HEK293 (cell line): ENCODE measurements at regions not wholly inside any gene's neighbourhood (a gene's known extent, or its start where the extent isn't known, plus 50 kb on each side); places are given as distances from the start of the nearest gene placed in this dataset.

ENCODE experiments used
- CTCF ChIA-PET: fragments of 350-600 bp; formaldehyde crosslinking; extraction: SDS; loops from one replicate; lab custom pipeline; 2021; ENCODE audit warnings: antibody characterized with exemption; lab: Yijun Ruan, JAX
- POLR2A ChIA-PET: fragments of 300-600 bp; formaldehyde crosslinking; extraction: SDS; loops from one replicate; lab custom pipeline; 2020; ENCODE audit warnings: antibody characterized with exemption, inconsistent platforms; lab: Yijun Ruan, JAX
- H3K27ac ChIP-seq: fragments of 200-500 bp; sonication (Bioruptor generic); 2 replicates; pipeline ENCODE4 v1.5.1; 2014; ENCODE audit warnings: low read depth, low read length, control low read depth, inconsistent platforms; ENCODE audit errors: extremely low read depth
- H3K36me3 ChIP-seq, 2 experiments: fragments of 200-500 bp in 1 of 2; sonication (Bioruptor generic) in 1 of 2; 1 replicate in 1 of 2; 2 replicates in 1 of 2; pipeline ENCODE4 v1.5.1; 2014 to 2017; ENCODE audit warnings: inconsistent platforms in 2 of 2, low read length in 2 of 2; ENCODE audit not compliant: control insufficient read depth in 2 of 2, insufficient read depth in 1 of 2
- H3K4me1 ChIP-seq: fragments of 200-500 bp; sonication (Bioruptor generic); 2 replicates; pipeline ENCODE4 v1.5.1; 2014; ENCODE audit warnings: mild to moderate bottlenecking, low read length, inconsistent platforms; ENCODE audit not compliant: control insufficient read depth, insufficient read depth
- H3K4me3 ChIP-seq: 2 replicates; pipeline ENCODE4 v1.5.1; 2011; ENCODE audit warnings: low read depth, mild to moderate bottlenecking, control low read depth, low read length, moderate library complexity
- H3K9me3 ChIP-seq: fragments of 200-500 bp; sonication (Bioruptor generic); 2 replicates; pipeline ENCODE4 v1.5.1; 2014; ENCODE audit warnings: low read depth, low read length, inconsistent platforms; ENCODE audit not compliant: control insufficient read depth, insufficient read depth
- KLF8 ChIP-seq: fragments of 450-650 bp; formaldehyde crosslinking; IDR thresholded peaks from 2 replicates; pipeline ENCODE4 v1.5.1; 2016; ENCODE audit warnings: missing biosample characterization, missing genetic modification characterization
- MZF1 ChIP-seq: fragments of 450-650 bp; formaldehyde crosslinking; IDR thresholded peaks from 2 replicates; pipeline ENCODE4 v1.5.1; 2017; ENCODE audit warnings: missing biosample characterization, missing genetic modification characterization, borderline replicate concordance
- TRIM28 ChIP-seq: IDR thresholded peaks from 2 replicates; pipeline ENCODE4 v1.6.1; 2011; ENCODE audit warnings: low read length, control low read depth, borderline replicate concordance
- ZBTB48 ChIP-seq: fragments of 450-650 bp; formaldehyde crosslinking; IDR thresholded peaks from 2 replicates; pipeline ENCODE4 v1.5.1; 2016; ENCODE audit warnings: missing biosample characterization, missing genetic modification characterization
- ZNF23 ChIP-seq: fragments of 450-650 bp; formaldehyde crosslinking; IDR thresholded peaks from 2 replicates; pipeline ENCODE4 v1.5.1; 2016; ENCODE audit warnings: missing biosample characterization, missing genetic modification characterization, borderline replicate concordance
- ZNF274 ChIP-seq, 2 experiments: fragments of 200-500 bp in 1 of 2; fragments of 450-650 bp in 1 of 2; sonication (Bioruptor generic) in 1 of 2; formaldehyde crosslinking in 1 of 2; IDR thresholded peaks; 2 replicates each; pipeline versions ENCODE4 v1.5.1 to v1.6.1; 2014 to 2016; ENCODE audit warnings: borderline replicate concordance in 1 of 2, inconsistent platforms in 1 of 2, low read length in 1 of 2, missing biosample characterization in 1 of 2, missing genetic modification characterization in 1 of 2
- ZNF354C ChIP-seq: fragments of 450-650 bp; formaldehyde crosslinking; IDR thresholded peaks from 2 replicates; pipeline ENCODE4 v1.5.1; 2016; ENCODE audit warnings: missing biosample characterization, missing genetic modification characterization, low read depth, borderline replicate concordance
- ZNF561 ChIP-seq: fragments of 450-650 bp; IDR thresholded peaks from 2 replicates; pipeline ENCODE4 v1.5.1; 2018; ENCODE audit warnings: missing biosample characterization, missing genetic modification characterization, borderline replicate concordance
- ZNF623 ChIP-seq: fragments of 450-650 bp; formaldehyde crosslinking; IDR thresholded peaks from 2 replicates; pipeline ENCODE4 v1.5.1; 2016; ENCODE audit warnings: missing biosample characterization, missing genetic modification characterization
- ZNF830 ChIP-seq: fragments of 450-650 bp; IDR thresholded peaks from 2 replicates; pipeline ENCODE4 v1.5.0; 2018; ENCODE audit warnings: missing biosample characterization, missing genetic modification characterization, low read depth, mild to moderate bottlenecking, moderate library complexity
- ZSCAN30 ChIP-seq: fragments of 450-650 bp; IDR thresholded peaks from 2 replicates; pipeline ENCODE4 v1.5.1; 2018; ENCODE audit warnings: missing biosample characterization, mild to moderate bottlenecking, missing genetic modification characterization, moderate library complexity
- TF ChIP-seq, protein P1 (sequence below): fragments of 450-650 bp; formaldehyde crosslinking; IDR thresholded peaks from 2 replicates; pipeline ENCODE4 v1.5.1; 2016; ENCODE audit warnings: missing biosample characterization, missing genetic modification characterization
- TF ChIP-seq, protein P2 (sequence below): fragments of 450-650 bp; formaldehyde crosslinking; IDR thresholded peaks from 2 replicates; pipeline ENCODE4 v1.5.1; 2016; ENCODE audit warnings: missing biosample characterization, missing genetic modification characterization
- TF ChIP-seq, protein P3 (sequence below): fragments of 450-650 bp; formaldehyde crosslinking; IDR thresholded peaks from 2 replicates; pipeline ENCODE4 v1.5.1; 2016; ENCODE audit warnings: missing biosample characterization, missing genetic modification characterization
- TF ChIP-seq, protein P4 (sequence below): fragments of 450-650 bp; formaldehyde crosslinking; IDR thresholded peaks from 2 replicates; pipeline ENCODE4 v1.5.1; 2016; ENCODE audit warnings: missing biosample characterization, missing genetic modification characterization, borderline replicate concordance
- TF ChIP-seq, protein P5 (sequence below): fragments of 450-650 bp; formaldehyde crosslinking; IDR thresholded peaks from 2 replicates; pipeline ENCODE4 v1.5.1; 2016; ENCODE audit warnings: missing biosample characterization, missing genetic modification characterization
- TF ChIP-seq, protein P6 (sequence below): fragments of 450-650 bp; formaldehyde crosslinking; IDR thresholded peaks from 2 replicates; pipeline ENCODE4 v1.5.1; 2016; ENCODE audit warnings: missing biosample characterization, missing genetic modification characterization

DNA sequence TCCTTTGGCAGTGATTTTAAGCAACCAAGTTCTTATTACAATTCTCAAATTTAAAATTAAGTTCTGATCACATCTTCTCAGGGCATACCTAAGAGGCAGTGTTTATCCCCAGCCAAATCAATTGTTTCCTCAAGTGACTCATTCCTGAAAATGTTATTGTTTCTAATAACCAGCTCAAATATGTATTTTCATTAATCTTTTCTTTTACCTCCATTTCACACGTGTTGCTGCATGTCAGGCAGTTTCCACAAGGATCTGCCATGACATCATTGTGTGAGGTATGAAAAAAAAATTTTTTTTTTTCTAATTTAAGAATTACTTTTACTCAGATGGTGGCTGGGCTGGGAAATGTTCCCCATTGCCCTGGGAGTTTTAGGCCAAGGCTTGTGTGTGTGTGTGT, 113.0 kb upstream of the NTRK2 start:
- H3K9me3 ChIP-seq = no peaks in the 10 kb centered on the region
- CTCF ChIA-PET = interaction anchor here (0.7 kb wide), 1 partner anchor 21 kb away, joined by 3 read pairs; no protein-coding TSS in a partner anchor
- POLR2A ChIA-PET = no interaction called here
- H3K4me3 ChIP-seq = no peak overlapping the region
- no peaks in the 10 kb centered on the region for H3K36me3 ChIP-seq
- no peak overlapping the region for H3K27ac ChIP-seq
- no peaks in the 10 kb centered on the region for H3K4me1 ChIP-seq
- TF ChIP-seq ZNF274 (IDR thresholded peaks at IDR 0.05; ENCODE audit: low read length) (no peak), ZNF274 (tag by site-specific recombination; IDR thresholded peaks at IDR 0.05; ENCODE audit: borderline replicate concordance) (no peak), MZF1 (tag by site-specific recombination) (no peak), ZNF830 (tag by site-specific recombination) (no peak), ZSCAN30 (tag by site-specific recombination) (no peak)
- TF ChIP-seq, protein P1, sequence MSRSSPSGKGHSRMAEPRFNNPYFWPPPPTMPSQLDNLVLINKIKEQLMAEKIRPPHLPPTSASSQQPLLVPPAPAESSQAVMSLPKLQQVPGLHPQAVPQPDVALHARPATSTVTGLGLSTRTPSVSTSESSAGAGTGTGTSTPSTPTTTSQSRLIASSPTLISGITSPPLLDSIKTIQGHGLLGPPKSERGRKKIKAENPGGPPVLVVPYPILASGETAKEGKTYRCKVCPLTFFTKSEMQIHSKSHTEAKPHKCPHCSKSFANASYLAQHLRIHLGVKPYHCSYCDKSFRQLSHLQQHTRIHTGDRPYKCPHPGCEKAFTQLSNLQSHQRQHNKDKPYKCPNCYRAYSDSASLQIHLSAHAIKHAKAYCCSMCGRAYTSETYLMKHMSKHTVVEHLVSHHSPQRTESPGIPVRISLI (tag by site-specific recombination) = 0 out of 2 replicates have a peak, but pooled peaks have one; percentile 16
- TF ChIP-seq, protein P2, sequence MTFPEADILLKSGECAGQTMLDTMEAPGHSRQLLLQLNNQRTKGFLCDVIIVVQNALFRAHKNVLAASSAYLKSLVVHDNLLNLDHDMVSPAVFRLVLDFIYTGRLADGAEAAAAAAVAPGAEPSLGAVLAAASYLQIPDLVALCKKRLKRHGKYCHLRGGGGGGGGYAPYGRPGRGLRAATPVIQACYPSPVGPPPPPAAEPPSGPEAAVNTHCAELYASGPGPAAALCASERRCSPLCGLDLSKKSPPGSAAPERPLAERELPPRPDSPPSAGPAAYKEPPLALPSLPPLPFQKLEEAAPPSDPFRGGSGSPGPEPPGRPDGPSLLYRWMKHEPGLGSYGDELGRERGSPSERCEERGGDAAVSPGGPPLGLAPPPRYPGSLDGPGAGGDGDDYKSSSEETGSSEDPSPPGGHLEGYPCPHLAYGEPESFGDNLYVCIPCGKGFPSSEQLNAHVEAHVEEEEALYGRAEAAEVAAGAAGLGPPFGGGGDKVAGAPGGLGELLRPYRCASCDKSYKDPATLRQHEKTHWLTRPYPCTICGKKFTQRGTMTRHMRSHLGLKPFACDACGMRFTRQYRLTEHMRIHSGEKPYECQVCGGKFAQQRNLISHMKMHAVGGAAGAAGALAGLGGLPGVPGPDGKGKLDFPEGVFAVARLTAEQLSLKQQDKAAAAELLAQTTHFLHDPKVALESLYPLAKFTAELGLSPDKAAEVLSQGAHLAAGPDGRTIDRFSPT (tag by site-specific recombination) = no peak

DNA sequence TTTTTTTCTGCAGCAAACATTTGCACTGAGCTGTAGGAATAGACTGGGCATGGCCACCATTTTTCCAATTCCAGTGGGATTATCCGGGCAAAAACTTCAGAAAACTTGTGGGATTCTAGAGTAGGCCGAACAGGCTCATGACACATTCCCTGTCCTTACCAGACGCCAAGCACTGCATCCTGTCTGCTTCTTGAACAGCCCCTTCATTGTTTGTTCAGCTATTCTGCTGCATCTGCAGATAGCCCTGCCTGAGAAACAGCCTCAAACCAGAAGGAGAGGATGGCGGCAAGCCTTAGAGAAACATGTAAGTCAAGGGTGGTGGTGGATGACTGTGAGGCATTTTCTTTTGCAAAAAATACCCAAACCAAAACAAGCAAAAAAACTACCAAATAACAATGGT, 111.8 kb upstream of the NTRK2 start:
- no peaks in the 10 kb centered on the region for H3K9me3 ChIP-seq
- ChIA-PET CTCF (interaction anchor here (0.7 kb wide), 1 partner anchor 12 kb away, joined by 4 read pairs; no protein-coding TSS in a partner anchor), POLR2A (no interaction called here)
- no peaks in the 10 kb centered on the region for H3K36me3 ChIP-seq
- no peak overlapping the region for H3K27ac ChIP-seq
- H3K4me1 ChIP-seq = no peaks in the 10 kb centered on the region
- no peak overlapping the region for H3K4me3 ChIP-seq
- TF ChIP-seq ZBTB48 (tag by site-specific recombination) = no peak
- no peak for TF ChIP-seq ZNF830 (tag by site-specific recombination)
- no peak for TF ChIP-seq ZNF623 (tag by site-specific recombination)
- no peak for TF ChIP-seq KLF8
- TF ChIP-seq, protein P3, sequence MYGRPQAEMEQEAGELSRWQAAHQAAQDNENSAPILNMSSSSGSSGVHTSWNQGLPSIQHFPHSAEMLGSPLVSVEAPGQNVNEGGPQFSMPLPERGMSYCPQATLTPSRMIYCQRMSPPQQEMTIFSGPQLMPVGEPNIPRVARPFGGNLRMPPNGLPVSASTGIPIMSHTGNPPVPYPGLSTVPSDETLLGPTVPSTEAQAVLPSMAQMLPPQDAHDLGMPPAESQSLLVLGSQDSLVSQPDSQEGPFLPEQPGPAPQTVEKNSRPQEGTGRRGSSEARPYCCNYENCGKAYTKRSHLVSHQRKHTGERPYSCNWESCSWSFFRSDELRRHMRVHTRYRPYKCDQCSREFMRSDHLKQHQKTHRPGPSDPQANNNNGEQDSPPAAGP (tag by site-specific recombination) = no peak
- no peak for TF ChIP-seq ZNF23 (tag by site-specific recombination)
- TF ChIP-seq, protein P4, sequence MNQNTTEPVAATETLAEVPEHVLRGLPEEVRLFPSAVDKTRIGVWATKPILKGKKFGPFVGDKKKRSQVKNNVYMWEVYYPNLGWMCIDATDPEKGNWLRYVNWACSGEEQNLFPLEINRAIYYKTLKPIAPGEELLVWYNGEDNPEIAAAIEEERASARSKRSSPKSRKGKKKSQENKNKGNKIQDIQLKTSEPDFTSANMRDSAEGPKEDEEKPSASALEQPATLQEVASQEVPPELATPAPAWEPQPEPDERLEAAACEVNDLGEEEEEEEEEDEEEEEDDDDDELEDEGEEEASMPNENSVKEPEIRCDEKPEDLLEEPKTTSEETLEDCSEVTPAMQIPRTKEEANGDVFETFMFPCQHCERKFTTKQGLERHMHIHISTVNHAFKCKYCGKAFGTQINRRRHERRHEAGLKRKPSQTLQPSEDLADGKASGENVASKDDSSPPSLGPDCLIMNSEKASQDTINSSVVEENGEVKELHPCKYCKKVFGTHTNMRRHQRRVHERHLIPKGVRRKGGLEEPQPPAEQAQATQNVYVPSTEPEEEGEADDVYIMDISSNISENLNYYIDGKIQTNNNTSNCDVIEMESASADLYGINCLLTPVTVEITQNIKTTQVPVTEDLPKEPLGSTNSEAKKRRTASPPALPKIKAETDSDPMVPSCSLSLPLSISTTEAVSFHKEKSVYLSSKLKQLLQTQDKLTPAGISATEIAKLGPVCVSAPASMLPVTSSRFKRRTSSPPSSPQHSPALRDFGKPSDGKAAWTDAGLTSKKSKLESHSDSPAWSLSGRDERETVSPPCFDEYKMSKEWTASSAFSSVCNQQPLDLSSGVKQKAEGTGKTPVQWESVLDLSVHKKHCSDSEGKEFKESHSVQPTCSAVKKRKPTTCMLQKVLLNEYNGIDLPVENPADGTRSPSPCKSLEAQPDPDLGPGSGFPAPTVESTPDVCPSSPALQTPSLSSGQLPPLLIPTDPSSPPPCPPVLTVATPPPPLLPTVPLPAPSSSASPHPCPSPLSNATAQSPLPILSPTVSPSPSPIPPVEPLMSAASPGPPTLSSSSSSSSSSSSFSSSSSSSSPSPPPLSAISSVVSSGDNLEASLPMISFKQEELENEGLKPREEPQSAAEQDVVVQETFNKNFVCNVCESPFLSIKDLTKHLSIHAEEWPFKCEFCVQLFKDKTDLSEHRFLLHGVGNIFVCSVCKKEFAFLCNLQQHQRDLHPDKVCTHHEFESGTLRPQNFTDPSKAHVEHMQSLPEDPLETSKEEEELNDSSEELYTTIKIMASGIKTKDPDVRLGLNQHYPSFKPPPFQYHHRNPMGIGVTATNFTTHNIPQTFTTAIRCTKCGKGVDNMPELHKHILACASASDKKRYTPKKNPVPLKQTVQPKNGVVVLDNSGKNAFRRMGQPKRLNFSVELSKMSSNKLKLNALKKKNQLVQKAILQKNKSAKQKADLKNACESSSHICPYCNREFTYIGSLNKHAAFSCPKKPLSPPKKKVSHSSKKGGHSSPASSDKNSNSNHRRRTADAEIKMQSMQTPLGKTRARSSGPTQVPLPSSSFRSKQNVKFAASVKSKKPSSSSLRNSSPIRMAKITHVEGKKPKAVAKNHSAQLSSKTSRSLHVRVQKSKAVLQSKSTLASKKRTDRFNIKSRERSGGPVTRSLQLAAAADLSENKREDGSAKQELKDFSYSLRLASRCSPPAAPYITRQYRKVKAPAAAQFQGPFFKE (tag by site-specific recombination) = no peak
- no peak for TF ChIP-seq ZNF354C (tag by site-specific recombination)
- TF ChIP-seq ZNF561 (tag by site-specific recombination) = no peak
- TF ChIP-seq, protein P5, sequence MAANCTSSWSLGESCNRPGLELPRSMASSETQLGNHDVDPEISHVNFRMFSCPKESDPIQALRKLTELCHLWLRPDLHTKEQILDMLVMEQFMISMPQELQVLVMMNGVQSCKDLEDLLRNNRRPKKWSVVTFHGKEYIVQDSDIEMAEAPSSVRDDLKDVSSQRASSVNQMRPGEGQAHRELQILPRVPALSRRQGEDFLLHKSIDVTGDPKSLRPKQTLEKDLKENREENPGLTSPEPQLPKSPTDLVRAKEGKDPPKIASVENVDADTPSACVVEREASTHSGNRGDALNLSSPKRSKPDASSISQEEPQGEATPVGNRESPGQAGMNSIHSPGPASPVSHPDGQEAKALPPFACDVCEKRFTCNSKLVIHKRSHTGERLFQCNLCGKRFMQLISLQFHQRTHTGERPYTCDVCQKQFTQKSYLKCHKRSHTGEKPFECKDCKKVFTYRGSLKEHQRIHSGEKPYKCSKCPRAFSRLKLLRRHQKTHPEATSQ (tag by site-specific recombination) = no peak
- TF ChIP-seq, protein P6, sequence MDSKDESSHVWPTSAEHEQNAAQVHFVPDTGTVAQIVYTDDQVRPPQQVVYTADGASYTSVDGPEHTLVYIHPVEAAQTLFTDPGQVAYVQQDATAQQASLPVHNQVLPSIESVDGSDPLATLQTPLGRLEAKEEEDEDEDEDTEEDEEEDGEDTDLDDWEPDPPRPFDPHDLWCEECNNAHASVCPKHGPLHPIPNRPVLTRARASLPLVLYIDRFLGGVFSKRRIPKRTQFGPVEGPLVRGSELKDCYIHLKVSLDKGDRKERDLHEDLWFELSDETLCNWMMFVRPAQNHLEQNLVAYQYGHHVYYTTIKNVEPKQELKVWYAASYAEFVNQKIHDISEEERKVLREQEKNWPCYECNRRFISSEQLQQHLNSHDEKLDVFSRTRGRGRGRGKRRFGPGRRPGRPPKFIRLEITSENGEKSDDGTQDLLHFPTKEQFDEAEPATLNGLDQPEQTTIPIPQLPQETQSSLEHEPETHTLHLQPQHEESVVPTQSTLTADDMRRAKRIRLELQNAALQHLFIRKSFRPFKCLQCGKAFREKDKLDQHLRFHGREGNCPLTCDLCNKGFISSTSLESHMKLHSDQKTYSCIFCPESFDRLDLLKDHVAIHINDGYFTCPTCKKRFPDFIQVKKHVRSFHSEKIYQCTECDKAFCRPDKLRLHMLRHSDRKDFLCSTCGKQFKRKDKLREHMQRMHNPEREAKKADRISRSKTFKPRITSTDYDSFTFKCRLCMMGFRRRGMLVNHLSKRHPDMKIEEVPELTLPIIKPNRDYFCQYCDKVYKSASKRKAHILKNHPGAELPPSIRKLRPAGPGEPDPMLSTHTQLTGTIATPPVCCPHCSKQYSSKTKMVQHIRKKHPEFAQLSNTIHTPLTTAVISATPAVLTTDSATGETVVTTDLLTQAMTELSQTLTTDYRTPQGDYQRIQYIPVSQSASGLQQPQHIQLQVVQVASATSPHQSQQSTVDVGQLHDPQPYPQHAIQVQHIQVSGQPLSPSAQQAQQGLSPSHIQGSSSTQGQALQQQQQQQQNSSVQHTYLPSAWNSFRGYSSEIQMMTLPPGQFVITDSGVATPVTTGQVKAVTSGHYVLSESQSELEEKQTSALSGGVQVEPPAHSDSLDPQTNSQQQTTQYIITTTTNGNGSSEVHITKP (tag by site-specific recombination) = no peak
- no peak for TF ChIP-seq TRIM28
